Urothelium cell line (cell line): ENCODE measurements at regions not wholly inside any gene's neighbourhood (a gene's known extent, or its start where the extent isn't known, plus 50 kb on each side); places are given as distances from the start of the nearest gene placed in this dataset.
A peak's percentile ranks its signal among the peaks of the same experiment; 100 is the strongest.
"Not testable (repeated sequence)": the region's sequence is repeated elsewhere in the genome, so short reads cannot be mapped to it uniquely, and the experiment has no call there.

Experiments used
- DNase-seq: peaks from one replicate; pipeline ENCODE4 v3.0.0; 2011; ENCODE audit warnings: low spot score, mixed read lengths
- FAIRE-seq: peaks from 2 replicates; lab custom pipeline; 2011; peaks lifted over from hg19 to GRCh38; lab: Jason Lieb, UNC

GRCh38 chr18:70720607-70721006, 431.8 kb downstream of the SOCS6 start:
- DNase-seq (peak; percentile 3), FAIRE-seq (no peak)

- no peak for DNase-seq
- FAIRE-seq, result no peak
Measured at GRCh38 chr18:70709720-70710119, 420.9 kb downstream of the SOCS6 start.

GRCh38 chr18:70709144-70709543, 420.3 kb downstream of the SOCS6 start:
- FAIRE-seq, result no peak
- no peak for DNase-seq

- FAIRE-seq, result no peak
- no peak for DNase-seq
Measured at GRCh38 chr18:70705831-70706416, 417.1 kb downstream of the SOCS6 start.

- DNase-seq, result no peak
- no peak for FAIRE-seq
Measured at GRCh38 chr18:70700496-70700895, 411.7 kb downstream of the SOCS6 start.

- DNase-seq, result no peak
- FAIRE-seq, result no peak
Measured at GRCh38 chr18:70698574-70698973, 409.7 kb downstream of the SOCS6 start.

- DNase-seq (no peak), FAIRE-seq (no peak)
Measured at GRCh38 chr18:70693246-70693645, 404.4 kb downstream of the SOCS6 start.

- FAIRE-seq, DNase-seq: not testable (repeated sequence)
Measured at GRCh38 chr18:70689765-70690164, 400.9 kb downstream of the SOCS6 start.

GRCh38 chr18:70688286-70688685, 399.4 kb downstream of the SOCS6 start:
- DNase-seq, result no peak
- no peak for FAIRE-seq

- no peak for FAIRE-seq
- no peak for DNase-seq
Measured at GRCh38 chr18:70684821-70685220, 396.0 kb downstream of the SOCS6 start.

GRCh38 chr18:70683263-70683662, 394.4 kb downstream of the SOCS6 start:
- FAIRE-seq, result no peak
- no peak for DNase-seq

- no peak for DNase-seq
- FAIRE-seq, result no peak
Measured at GRCh38 chr18:70674896-70675295, 386.1 kb downstream of the SOCS6 start.

GRCh38 chr18:70673831-70674230, 385.0 kb downstream of the SOCS6 start:
- FAIRE-seq (no peak), DNase-seq (no peak)

- DNase-seq, result no peak
- no peak for FAIRE-seq
Measured at GRCh38 chr18:70672581-70672980, 383.7 kb downstream of the SOCS6 start.

- FAIRE-seq (no peak), DNase-seq (no peak)
Measured at GRCh38 chr18:70671889-70672565, 383.2 kb downstream of the SOCS6 start.

GRCh38 chr18:70666936-70667335, 378.1 kb downstream of the SOCS6 start:
- no peak for DNase-seq
- no peak for FAIRE-seq

- DNase-seq, result no peak
- FAIRE-seq, result no peak
Measured at GRCh38 chr18:70663141-70663540, 374.3 kb downstream of the SOCS6 start.

GRCh38 chr18:70662588-70662987, 373.7 kb downstream of the SOCS6 start:
- DNase-seq, result no peak
- no peak for FAIRE-seq

GRCh38 chr18:70659036-70659925, 370.4 kb downstream of the SOCS6 start:
- no peak for DNase-seq
- no peak for FAIRE-seq

- FAIRE-seq, result no peak
- DNase-seq, result no peak
Measured at GRCh38 chr18:70653671-70654070, 364.8 kb downstream of the SOCS6 start.

GRCh38 chr18:70650878-70651277, 362.0 kb downstream of the SOCS6 start:
- FAIRE-seq (no peak), DNase-seq (no peak)

GRCh38 chr18:70649683-70650082, 360.8 kb downstream of the SOCS6 start:
- peak; percentile 44 for DNase-seq
- no peak for FAIRE-seq
